ENCODE measurements at regions not wholly inside any gene's neighbourhood (a gene's known extent, or its start where the extent isn't known, plus 50 kb on each side); places are given as distances from the start of the nearest gene placed in this dataset.

DNA sequence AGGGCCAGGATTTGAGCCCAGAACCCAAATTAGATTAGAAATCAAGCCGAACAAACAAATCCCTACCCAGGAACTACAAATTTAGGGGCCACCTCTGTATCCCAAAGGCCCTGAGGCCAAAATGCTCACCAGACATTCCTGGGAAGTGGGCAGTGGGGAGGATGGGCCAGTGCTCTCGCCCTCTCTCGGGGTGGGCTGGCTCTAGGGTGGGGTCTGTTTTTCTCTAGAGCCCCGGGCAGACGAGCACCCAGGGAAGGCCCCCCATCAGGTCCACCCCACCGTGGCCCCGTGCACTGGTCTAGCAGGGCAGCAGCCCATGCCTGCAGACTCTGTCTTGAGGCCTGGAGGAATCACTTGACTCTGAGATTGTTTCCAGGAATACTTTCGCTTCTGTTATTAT, 252.0 kb downstream of the RRAGC start:
- Histone ChIP-seq H3K27me3 (ENCODE audit: low read length) (no peaks in the 10 kb centered on the region), H3K9ac (ENCODE audit: low read length) (no peak overlapping the region), H3F3A (ENCODE audit: insufficient read depth) (no peaks in the 10 kb centered on the region), H2AFZ (ENCODE audit: low read depth, low read length, severe bottlenecking) (no peak overlapping the region), H3K9me3 (ENCODE audit: insufficient read depth, low read length) (no peaks in the 10 kb centered on the region), H4K20me1 (ENCODE audit: low read depth, low read length) (no peaks in the 10 kb centered on the region), H3K79me2 (ENCODE audit: insufficient read depth, low read length) (no peaks in the 10 kb centered on the region), H3K4me2 (ENCODE audit: low read depth, low read length, poor library complexity, severe bottlenecking) (no peak overlapping the region), H3K9me2 (replicated peaks; ENCODE audit: insufficient read depth, low read length) (no peaks in the 10 kb centered on the region), H3K4me3 (ENCODE audit: insufficient read depth, low read length, poor library complexity, severe bottlenecking) (no peak overlapping the region), H3K27ac (ENCODE audit: low read depth, low read length) (no peak overlapping the region), H3K36me3 (ENCODE audit: low read length) (no peaks in the 10 kb centered on the region)
- TF ChIP-seq EZH2phosphoT487 (conservative IDR thresholded peaks at IDR 0.05; ENCODE audit: low read length): no peak
- TF ChIP-seq, protein P1, sequence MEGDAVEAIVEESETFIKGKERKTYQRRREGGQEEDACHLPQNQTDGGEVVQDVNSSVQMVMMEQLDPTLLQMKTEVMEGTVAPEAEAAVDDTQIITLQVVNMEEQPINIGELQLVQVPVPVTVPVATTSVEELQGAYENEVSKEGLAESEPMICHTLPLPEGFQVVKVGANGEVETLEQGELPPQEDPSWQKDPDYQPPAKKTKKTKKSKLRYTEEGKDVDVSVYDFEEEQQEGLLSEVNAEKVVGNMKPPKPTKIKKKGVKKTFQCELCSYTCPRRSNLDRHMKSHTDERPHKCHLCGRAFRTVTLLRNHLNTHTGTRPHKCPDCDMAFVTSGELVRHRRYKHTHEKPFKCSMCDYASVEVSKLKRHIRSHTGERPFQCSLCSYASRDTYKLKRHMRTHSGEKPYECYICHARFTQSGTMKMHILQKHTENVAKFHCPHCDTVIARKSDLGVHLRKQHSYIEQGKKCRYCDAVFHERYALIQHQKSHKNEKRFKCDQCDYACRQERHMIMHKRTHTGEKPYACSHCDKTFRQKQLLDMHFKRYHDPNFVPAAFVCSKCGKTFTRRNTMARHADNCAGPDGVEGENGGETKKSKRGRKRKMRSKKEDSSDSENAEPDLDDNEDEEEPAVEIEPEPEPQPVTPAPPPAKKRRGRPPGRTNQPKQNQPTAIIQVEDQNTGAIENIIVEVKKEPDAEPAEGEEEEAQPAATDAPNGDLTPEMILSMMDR (IDR thresholded peaks at IDR 0.05; ENCODE audit: insufficient read depth, low read length, poor library complexity, severe bottlenecking): no peak

DNA sequence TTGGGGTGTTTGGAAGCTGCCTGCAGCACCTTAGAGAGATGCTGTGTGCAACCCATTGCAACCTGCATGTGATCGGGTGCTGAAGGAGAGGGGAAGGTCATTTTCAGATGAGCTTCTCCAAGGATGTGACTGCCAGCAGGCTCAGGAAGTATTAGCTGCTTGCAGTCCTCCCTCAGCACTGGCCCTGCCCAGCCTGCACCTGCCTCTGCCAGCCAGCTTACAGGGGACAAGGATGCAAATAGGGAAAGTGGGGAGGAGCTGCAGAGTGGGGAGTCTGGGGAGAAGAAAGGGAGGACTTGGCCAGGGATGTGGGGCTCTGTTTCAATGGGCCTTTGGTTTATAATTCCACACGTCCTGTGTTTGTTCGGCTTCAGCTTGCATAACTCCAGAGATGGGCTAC, 254.5 kb downstream of the RRAGC start:
- H3K4me3 ChIP-seq (ENCODE audit: insufficient read depth, low read length, poor library complexity, severe bottlenecking): no peak overlapping the region
- no peak overlapping the region for H3K4me2 ChIP-seq (ENCODE audit: low read depth, low read length, poor library complexity, severe bottlenecking)
- H3K9me2 ChIP-seq (replicated peaks; ENCODE audit: insufficient read depth, low read length): no peaks in the 10 kb centered on the region
- no peak overlapping the region for H3K27ac ChIP-seq (ENCODE audit: low read depth, low read length)
- H3K27me3 ChIP-seq (ENCODE audit: low read length): no peaks in the 10 kb centered on the region
- H3F3A ChIP-seq (ENCODE audit: insufficient read depth): no peaks in the 10 kb centered on the region
- no peak overlapping the region for H3K9ac ChIP-seq (ENCODE audit: low read length)
- no peaks in the 10 kb centered on the region for H3K36me3 ChIP-seq (ENCODE audit: low read length)
- H3K79me2 ChIP-seq (ENCODE audit: insufficient read depth, low read length): no peaks in the 10 kb centered on the region
- TF ChIP-seq, protein P1 (IDR thresholded peaks at IDR 0.05; ENCODE audit: insufficient read depth, low read length, poor library complexity, severe bottlenecking): no peak
- TF ChIP-seq EZH2phosphoT487 (conservative IDR thresholded peaks at IDR 0.05; ENCODE audit: low read length): no peak
- H2AFZ ChIP-seq (ENCODE audit: low read depth, low read length, severe bottlenecking): no peak overlapping the region
- H3K9me3 ChIP-seq (ENCODE audit: insufficient read depth, low read length): no peaks in the 10 kb centered on the region
- no peaks in the 10 kb centered on the region for H4K20me1 ChIP-seq (ENCODE audit: low read depth, low read length)

DNA sequence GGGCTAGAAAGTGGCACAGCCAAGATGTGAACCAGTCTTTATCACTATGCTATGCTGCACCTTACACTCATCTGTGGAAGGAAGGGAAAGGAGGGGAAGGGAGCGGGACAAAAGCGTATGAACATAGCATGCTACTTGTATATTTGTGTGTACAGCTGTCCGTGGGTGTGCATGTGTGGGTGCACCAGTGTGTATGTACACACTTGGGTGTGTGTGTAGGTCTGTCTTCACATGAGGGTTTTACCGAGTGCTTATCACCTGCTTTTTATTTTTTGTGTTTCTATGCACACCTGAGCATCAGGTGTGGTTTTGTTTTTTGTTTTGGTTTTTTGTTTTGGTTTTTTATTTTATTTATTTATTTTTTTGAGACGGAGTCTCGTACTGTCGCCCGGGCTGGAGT, 255.7 kb downstream of the RRAGC start:
- no peaks in the 10 kb centered on the region for H3K9me2 ChIP-seq (replicated peaks; ENCODE audit: insufficient read depth, low read length)

More for the DNA sequence above, 255.7 kb downstream of the RRAGC start:
- H3K36me3 ChIP-seq (ENCODE audit: low read length): no peaks in the 10 kb centered on the region
- no peaks in the 10 kb centered on the region for H3K79me2 ChIP-seq (ENCODE audit: insufficient read depth, low read length)
- no peak overlapping the region for H3K27ac ChIP-seq (ENCODE audit: low read depth, low read length)
- no peaks in the 10 kb centered on the region for H4K20me1 ChIP-seq (ENCODE audit: low read depth, low read length)
- H3K4me2 ChIP-seq (ENCODE audit: low read depth, low read length, poor library complexity, severe bottlenecking): no peak overlapping the region
- no peak overlapping the region for H3K9ac ChIP-seq (ENCODE audit: low read length)
- no peaks in the 10 kb centered on the region for H3K9me3 ChIP-seq (ENCODE audit: insufficient read depth, low read length)
- no peak overlapping the region for H2AFZ ChIP-seq (ENCODE audit: low read depth, low read length, severe bottlenecking)
- H3K4me3 ChIP-seq (ENCODE audit: insufficient read depth, low read length, poor library complexity, severe bottlenecking): no peak overlapping the region
- H3K27me3 ChIP-seq (ENCODE audit: low read length): no peaks in the 10 kb centered on the region
- TF ChIP-seq EZH2phosphoT487 (conservative IDR thresholded peaks at IDR 0.05; ENCODE audit: low read length): no peak
- TF ChIP-seq, protein P1 (IDR thresholded peaks at IDR 0.05; ENCODE audit: insufficient read depth, low read length, poor library complexity, severe bottlenecking): no peak
- H3F3A ChIP-seq (ENCODE audit: insufficient read depth): no peaks in the 10 kb centered on the region
